HUDEP-2 (cell line): ENCODE measurements at regions not wholly inside any gene's neighbourhood (a gene's known extent, or its start where the extent isn't known, plus 50 kb on each side); places are given as distances from the start of the nearest gene placed in this dataset.

Source experiments
- DNase-seq, 76 experiments: peaks; one replicate each; lab custom pipeline; 2025; ENCODE audit not compliant: unreplicated experiment in 76 of 76; lab: John Stamatoyannopoulos, UW

DNA sequence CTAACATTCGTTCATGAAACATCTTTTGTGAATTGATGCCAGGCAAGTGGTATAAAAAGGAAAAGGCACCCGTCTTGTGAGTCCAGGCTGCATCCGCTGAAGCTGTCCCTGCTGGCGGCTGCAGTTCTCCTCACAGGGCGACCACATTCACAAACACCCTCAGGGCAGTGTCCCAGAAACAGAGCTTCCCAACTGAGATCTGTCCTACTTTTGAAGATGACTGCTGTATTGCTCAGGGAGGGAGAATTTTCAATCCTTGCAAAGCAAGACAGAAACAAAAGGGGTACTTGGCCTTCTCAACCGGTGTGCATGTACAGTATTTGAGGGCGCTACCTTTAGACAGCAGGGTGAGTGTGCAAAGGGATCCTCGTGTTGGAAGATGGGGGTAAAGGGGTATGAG, 316.1 kb downstream of the GADD45G start:
- no peak for DNase-seq

DNA sequence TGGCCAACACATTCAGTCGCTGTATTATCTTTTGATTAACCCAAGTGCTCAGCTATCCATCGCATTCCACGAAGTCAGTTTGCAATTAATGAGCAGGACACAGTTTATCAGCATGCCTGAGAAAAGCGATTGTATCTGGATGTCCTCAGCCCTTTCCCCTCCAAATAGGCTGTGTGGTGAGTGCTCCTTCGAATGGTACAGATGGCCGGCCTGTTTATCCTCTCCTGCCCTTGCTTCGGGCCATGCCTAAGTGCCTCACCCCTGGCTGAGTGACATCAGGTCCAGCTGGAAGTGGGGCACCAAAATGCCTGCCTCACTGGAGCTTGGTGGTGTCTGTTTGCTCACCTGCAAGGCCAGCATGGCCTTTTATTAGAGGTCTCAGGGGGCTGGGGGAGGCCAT, 317.3 kb downstream of the GADD45G start:
- no peak for DNase-seq

DNA sequence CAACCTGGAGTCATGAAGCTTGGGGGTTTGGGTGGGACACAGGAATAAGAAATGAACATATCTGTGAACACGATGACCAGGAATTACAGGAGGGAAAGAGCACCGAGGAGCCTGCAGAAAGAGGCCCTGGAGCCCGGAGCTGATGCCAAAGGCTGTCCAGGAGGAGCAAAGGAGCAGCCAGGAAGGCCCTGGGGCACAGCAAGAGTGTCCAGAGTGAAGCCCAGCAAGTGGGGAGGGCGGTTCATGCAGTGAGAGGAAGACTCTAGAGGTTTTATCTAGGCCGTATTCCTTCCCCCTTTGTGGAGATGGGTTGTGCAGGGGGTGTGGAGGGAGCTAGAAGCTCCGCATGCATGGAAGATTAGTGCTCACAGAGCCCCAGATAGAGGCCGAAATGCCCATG, 318.4 kb downstream of the GADD45G start:
- DNase-seq = no peak

DNA sequence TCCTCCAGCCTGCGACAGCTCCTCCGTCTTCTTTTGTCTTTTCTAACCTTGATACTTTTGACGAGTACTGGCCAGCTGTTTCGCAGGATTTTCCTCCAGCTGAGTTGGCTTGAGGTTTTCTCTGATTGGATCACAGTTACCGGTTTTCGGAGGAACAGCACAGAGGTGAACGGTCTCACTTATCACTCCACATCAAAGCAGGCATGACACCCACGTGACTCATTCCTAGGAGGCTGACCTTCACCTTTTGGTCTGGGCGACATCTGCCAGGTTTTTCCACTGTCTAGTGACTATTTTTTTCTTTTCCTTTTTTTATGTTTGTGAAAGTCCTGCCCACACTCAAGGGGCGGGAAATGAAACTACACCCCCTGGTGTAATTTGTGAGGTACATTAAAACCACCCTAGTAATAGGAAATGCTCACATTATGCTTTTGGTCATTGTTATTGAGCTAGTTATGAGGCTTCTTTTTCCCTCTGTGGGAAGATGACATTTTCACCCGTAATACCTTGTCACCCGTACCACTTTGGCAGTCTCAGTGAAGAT, 319.2 kb downstream of the GADD45G start:
- DNase-seq = no peak

DNA sequence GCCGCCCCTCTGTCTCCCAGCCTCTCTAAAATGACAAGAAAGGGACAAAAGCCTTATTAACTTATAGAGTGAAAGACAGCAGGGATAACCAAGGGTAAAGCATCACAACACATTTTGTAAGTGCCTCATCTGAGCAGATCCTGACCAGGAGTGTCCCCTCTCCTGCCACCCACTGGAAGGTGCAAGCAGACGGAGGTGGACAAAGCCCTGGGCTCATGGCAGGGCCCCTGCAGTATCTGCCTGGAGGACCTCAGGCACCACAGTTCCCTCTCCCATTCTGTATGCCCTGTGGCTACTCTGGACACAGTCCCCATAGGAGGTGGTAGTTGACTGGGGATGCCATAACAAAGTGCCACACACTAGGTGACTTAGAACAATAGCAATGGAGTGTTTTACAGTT, 319.8 kb downstream of the GADD45G start:
- DNase-seq = no peak

DNA sequence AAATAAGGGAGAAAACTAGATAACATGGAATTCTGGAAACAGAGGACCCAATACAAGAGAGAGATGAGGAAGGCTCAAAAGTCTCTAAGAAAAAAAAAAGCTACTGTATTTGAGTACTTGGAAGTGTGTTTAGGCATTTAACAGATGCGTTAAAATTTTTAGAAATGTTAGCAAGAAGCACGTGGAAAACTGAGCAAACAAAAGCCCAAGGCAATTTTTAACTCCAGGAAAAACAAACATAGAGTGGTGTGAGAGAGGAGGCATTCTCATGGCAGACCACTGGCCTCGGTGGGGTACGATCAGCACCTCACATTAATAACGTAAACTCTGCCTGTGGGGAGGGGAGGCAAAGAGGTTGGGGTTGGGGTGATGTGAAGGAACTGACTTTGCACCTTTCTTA, 321.4 kb downstream of the GADD45G start:
- no peak for DNase-seq

DNA sequence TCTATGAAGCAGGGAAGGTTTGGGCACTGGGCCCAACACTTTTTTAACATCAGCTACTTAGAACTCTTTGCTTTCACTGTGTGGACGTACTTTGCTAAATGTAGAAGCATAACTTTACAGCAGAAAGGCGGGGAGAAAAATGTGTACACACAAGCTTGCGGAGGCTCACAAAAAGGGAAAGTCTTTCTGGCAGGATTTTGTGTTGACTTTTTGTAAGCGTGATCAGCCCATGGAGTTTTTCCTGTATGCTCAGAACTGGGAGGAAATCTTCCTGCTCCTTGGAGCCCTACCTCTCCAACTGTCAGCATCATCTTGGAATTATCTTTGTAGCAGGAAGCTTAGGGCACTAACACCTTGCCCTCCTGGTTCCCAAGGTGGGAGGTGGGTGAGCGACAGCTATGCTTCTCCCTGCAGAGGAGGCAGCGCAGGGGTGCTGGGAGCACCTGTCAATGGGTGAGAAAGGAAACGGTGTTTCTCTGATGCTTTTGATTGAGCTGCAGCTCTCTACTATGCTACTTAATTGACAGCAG, 321.9 kb downstream of the GADD45G start:
- DNase-seq = no peak

DNA sequence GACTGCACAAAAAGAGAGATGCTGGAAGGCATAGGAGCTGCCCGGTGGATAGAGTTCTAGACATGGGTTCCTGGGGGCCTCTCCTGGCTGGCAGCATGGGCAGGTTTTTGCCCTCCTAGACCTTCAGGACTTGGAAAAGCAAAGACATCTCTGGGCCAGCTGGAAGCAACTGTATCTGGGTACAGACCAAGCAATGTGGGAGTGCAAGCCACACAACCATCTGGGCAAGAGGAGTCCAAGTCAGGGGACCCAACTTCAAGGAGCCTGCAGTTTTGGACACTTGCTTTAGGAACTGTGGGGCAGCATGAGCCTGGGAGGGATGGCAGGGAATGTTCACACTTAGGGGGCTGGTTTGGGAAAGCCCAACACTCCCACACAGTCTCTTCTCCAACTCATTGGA, 323.3 kb downstream of the GADD45G start:
- DNase-seq = no peak

DNA sequence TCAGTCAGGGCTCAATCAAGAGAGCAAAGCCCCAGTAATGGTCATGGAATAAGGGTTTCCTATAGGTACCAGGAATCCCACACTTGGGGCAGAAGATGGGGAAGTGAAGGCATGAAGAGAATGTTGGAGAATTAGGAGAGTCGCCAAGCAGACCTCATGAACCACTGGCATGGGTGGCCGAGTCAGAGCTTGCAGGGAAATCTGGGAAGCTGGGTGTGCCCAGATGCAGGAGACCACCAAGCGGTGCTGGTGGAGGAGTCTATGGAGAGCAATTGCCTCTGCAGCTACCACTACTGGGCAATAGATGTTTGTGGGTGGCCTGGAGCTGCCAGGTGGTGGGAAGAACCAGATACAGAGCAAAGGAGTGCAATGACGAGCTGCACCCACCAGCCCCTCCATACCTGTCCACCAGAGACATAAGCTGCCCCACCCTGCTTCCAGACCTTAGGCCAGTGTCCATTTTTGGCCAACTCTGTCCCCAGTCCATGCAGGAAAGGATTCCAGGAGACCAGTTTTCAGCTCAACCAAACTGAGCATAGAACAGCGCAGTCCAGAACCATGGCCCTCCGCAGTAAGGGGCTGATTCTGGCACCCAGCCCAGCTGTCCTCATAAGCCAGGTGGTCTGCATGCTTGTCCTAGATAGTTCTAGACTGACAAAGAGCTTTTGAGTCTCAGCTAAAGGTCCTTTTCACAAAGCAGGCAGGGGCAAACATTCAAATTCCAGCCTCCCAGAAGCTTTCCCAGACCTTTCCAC, 323.9 kb downstream of the GADD45G start:
- DNase-seq = no peak

DNA sequence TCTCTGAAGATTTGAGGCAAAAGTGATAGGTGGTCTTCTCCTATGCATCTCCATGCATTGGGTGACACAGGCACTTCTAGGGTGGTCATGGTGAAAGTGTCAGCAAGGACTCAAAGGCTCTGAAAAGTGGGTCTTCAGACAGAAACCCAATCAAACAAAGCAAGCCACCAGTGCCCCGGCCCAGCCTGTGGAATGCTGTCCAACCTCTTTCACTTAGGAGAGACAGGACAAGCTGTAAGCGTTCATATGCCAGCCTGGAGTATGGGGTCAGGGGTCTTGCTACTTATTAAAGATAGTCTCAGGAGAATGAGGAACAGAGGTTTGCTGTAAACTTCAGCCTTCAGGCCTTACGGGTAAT, 324.5 kb downstream of the GADD45G start:
- no peak for DNase-seq

DNA sequence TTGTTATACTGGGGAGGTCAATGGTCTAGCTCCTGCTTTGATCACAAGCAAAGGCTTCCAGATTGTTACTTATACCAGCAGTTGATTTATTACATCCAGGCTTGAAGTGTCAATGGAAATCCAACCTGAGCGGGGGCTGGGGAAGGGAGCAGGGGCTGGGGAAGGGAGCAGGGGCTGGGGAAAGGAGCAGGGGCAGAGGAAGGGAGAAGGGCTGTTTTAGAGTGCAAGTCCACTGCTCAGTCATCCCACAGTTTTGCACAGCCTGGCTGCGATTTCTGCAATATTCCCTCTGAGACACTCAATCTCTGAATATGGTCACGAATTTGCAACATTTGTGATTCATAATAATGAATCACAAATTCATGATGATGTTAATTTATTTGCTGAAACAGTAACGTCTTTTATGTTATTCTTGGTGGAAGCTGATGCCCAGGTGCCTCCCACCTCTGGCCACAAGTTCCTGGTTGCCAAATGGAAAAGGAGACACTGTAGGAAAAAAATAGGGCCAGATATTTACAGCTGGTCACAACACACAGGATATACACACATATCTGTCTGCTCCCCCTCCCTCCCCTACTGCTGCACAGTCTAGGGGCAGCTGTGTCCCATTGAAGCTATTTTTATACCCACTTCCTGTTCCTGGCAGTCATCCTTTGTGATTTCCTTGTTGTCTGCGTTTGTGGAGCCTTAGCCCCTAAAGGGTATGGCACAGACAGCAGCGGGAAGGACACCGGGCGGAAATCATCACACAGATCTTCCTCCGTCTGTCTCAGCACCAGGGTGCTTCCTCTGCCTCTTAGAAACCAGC, 325.1 kb downstream of the GADD45G start:
- DNase-seq = no peak

DNA sequence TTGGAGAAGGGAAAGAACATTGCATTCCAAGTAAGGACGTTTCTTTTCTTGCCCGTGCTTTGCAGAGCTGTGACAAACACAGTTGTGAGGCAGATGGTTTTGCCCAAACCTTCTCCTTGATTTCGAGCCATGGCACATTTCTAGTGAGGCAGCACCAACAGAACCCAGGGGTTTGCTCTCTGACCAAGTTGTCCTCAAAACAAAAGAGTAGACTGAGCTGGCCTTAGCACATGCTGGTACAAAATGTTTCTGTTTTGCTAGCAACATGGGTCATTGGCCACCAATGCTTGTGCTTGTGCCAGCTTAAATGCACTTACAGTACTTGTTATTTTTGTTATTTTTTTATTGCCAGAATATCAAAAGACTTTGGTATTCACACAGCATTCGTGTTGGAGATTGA, 328.8 kb downstream of the GADD45G start:
- no peak for DNase-seq

DNA sequence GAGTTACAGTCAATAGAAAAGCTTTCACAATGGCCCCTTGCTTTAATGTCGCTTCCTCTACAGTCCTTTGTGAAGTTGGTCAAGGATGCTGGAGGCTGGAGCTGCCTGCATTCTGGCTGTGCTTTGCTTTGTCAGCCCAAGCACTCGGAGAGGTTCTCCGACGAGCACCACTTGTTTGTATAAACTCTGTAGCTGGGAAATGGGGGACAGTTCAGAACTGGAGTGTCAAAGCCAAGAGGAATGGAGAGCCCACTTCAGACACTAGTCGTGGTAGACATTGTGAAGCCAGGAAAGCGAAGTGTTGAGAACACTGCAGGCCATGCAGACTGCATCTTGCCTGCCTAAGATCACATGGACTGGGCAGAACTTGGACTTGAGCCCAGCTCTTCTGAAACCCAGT, 330.3 kb downstream of the GADD45G start:
- no peak for DNase-seq

DNA sequence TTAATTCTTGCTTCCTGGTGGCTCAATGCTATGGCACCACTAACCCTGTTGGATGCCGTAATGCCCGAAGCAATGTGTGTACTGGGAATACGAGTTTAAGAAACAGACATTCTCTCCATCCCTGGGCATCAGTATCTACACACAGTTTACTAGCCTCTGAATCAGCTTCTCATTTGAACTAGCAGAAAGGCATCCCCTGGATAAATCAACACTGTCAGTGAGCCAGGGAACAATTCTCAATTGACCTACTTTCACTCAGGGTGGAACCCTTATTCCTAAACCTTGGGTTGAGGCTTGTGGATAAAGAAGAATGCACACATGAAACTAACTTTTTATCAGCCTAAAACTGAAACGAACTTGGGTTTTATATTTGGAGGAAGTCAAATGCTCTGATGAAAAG, 331.0 kb downstream of the GADD45G start:
- DNase-seq = no peak

DNA sequence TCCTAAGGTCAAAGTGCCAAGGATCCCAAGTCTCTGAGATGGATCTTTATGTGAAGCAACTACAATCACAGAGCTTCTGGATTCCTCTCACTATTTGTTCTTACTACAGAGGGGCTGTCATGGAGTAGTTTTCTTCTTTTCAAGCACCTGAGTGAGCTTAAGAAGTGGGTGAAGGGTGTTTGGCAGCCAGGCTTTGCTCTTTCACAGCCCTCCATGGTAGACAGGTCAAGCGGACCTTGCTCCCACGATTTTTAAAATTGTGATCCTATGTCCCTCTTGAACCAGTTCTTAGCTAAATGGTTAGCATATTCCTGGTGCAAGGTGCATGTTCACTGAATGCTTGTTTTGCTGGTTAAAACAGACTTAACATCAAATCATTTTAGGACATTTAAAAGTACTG, 332.2 kb downstream of the GADD45G start:
- no peak for DNase-seq

DNA sequence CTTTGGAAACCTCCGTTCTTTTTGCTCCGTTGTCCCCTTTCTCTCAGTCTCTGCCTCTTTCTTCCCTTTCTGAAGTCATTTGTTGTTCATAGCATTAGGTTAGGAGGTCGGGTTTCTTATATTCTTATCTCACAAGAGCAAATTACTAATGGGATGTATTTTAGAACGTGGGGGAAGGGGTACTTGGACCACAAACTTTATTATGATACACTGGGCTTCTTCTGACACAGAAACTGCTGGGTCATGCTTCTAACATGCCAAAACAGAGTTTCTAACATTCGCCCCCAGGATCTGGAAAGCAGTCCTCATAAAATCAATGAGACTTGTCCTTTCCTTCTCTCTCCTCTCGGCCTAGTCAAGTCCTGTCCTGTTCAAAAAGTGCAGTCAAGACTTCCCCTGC, 334.4 kb downstream of the GADD45G start:
- DNase-seq = no peak

DNA sequence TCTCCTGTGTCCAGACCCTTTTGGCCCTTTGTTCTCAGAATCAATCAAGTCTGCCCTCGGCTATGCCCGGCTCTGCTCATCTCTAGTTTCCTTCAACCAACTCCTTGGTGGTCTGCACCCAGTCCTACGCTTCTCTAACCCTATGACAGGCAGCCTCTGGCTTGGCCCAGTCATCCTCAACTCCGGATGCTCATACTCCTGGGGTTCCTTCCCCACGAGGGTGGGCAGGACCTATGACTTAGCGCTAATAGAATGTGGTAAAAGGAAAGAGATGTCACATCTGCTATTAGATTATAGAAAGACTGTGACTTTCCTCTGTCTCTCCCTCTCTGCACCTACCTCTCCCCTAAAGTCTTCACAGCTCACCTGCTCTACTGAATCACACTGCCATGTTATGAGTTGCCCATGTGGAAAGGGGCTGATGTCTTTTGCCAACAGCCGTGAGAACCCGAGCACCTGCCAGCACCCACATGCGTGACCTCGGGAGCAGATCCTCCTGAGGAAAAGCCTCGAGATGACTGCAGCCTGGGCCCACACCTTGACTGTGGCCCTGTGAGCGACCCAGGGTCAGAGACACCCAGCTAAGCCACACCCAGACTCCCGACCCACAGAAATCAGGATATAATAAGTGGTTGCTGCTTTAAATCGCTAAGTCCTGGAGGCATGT, 334.9 kb downstream of the GADD45G start:
- DNase-seq = no peak

DNA sequence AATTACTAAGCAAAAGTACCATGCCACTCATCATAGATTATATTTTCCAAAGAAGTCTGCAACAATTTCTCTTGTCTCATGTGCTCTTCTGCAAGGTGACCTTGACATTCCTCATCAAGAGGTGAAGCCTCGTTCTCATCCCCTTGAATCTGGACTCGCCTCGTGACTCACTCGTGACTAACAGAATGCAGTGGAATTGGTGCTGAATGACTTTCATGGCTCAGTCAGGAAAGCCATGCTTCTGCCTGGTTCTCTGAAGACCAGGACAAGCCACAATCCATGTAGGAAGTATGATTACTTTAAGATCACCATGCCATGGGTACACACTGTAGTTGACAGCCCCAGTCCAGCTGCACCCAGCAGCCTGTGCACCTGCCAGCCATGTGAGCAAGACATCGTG, 335.8 kb downstream of the GADD45G start:
- no peak for DNase-seq

DNA sequence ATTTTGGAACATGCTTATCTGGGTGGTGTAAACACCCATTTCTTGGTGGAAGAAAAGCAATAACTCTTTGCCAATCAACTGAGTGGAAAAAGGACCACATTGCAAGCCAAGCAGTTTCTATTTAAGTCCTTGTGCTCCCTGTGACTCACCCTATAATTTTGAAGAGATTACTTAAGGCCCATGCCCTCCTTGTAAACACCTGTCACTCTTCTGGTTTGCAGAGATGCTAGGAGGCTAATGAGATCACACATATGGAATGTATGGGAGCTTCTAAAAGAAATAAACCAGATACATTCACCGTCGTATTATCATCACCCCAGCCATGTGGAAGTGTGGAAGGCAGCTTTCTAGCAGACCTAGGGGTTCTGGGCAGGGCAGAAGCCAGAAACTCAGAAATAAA, 337.1 kb downstream of the GADD45G start:
- no peak for DNase-seq

DNA sequence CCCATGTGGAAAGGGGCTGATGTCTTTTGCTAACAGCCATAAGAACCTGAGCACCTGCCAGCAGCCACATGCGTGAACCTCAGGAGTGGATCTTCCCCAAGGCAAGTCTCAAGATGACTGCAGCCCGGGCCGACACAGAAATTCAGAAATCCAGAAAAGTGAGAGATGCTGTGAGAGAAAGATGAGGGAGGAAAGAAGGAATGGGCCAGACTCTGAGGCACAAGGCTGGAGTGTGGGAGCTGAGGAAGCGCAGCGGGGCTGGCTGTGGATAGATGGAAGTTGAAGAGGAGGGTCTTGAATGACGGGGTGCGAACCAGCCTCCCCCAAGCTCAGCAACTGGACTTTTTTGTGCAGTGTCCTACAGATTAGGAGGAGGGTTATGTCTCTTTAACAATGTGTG, 337.8 kb downstream of the GADD45G start:
- DNase-seq = no peak

DNA sequence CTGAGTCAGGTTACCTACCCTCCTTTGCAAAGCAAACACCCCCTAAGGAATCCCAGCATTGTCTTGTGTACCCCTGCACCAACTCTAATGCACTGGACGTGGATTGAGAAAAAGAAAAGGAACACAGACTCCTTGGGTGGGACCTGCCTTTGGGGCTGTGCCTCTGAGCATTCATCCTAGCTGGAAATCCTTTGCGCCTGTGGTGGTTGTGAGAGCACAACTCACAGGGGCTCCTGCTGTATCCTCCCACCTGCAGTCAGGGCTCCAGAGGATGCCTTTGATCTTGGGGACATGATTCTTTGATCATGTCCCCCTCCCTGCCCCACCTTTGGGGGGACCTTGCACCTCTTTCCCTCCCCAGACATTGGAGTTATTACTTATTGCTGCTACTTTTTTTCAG, 338.5 kb downstream of the GADD45G start:
- no peak for DNase-seq
